H1 (cell line): ENCODE measurements at regions not wholly inside any gene's neighbourhood (a gene's known extent, or its start where the extent isn't known, plus 50 kb on each side); places are given as distances from the start of the nearest gene placed in this dataset.

Source experiments
- CTCF ChIA-PET: fragments of 300-600 bp; sonication (Branson Sonifier 250); formaldehyde crosslinking; loops from one replicate; lab custom pipeline; 2021; ENCODE audit not compliant: partially characterized antibody; lab: Charles Lee
- POLR2A ChIA-PET: fragments of 300-600 bp; sonication (Branson Sonifier 250); formaldehyde crosslinking; loops from one replicate; lab custom pipeline; 2021; ENCODE audit warnings: inconsistent platforms; ENCODE audit not compliant: partially characterized antibody; lab: Charles Lee
- DNase-seq, 2 experiments: peaks; one replicate each; pipeline versions ENCODE4 v3.0.0 to v3.0.0-alpha.2; 2010 to 2022; ENCODE audit warnings: low spot score in 2 of 2, low read depth in 1 of 2, mixed read lengths in 1 of 2
- FAIRE-seq: peaks from 2 replicates; lab custom pipeline; 2011; peaks lifted over from hg19 to GRCh38; lab: Jason Lieb, UNC
- H2AFZ ChIP-seq: 2 replicates; pipeline ENCODE4 v1.8.1; 2012; ENCODE audit warnings: low read length, inconsistent platforms
- H2AK5ac ChIP-seq: 2 replicates; pipeline ENCODE4 v1.6.1; 2013; ENCODE audit warnings: low read depth, low read length
- H2BK120ac ChIP-seq: replicated peaks from 2 replicates; pipeline ENCODE3; 2013; ENCODE audit warnings: low read depth, low read length, inconsistent platforms
- H2BK12ac ChIP-seq: 2 replicates; pipeline ENCODE4 v1.6.1; 2013; ENCODE audit warnings: low read depth, low read length
- H2BK15ac ChIP-seq: 2 replicates; pipeline ENCODE4 v1.6.1; 2013; ENCODE audit warnings: low read length
- H2BK20ac ChIP-seq: 2 replicates; pipeline ENCODE4 v1.6.1; 2013; ENCODE audit warnings: low read length
- H2BK5ac ChIP-seq: 2 replicates; pipeline ENCODE4 v1.6.1; 2013; ENCODE audit warnings: low read depth, low read length
- H3K14ac ChIP-seq: 2 replicates; pipeline ENCODE4 v1.6.1; 2013; ENCODE audit warnings: inconsistent platforms; ENCODE audit not compliant: insufficient read length
- H3K18ac ChIP-seq: 2 replicates; pipeline ENCODE4 v1.6.1; 2013; ENCODE audit warnings: low read length; ENCODE audit errors: extremely low read depth
- H3K23ac ChIP-seq: 2 replicates; pipeline ENCODE4 v1.6.1; 2013; ENCODE audit warnings: inconsistent platforms; ENCODE audit not compliant: insufficient read length
- H3K23me2 ChIP-seq: 2 replicates; pipeline ENCODE4 v1.6.1; 2013; ENCODE audit warnings: low read depth, low read length
- H3K27ac ChIP-seq: 2 replicates; pipeline ENCODE4 v1.6.1; 2011; ENCODE audit warnings: low read depth, low read length, inconsistent platforms
- H3K27me3 ChIP-seq, 4 experiments: replicated peaks in 1 of 4; 1 replicate in 1 of 4; 2 replicates in 3 of 4; pipeline versions ENCODE4 v1.6.1 to v1.8.1; 2011 to 2013; ENCODE audit warnings: low read length in 3 of 4, mild to moderate bottlenecking in 3 of 4, inconsistent platforms in 2 of 4, mixed read lengths in 2 of 4, moderate library complexity in 1 of 4; ENCODE audit not compliant: control insufficient read depth in 3 of 4, insufficient read depth in 3 of 4; ENCODE audit errors: extremely low read depth in 1 of 4
- H3K36me3 ChIP-seq, 4 experiments: 2 replicates each; pipeline versions ENCODE4 v1.6.1 to v1.8.1; 2011 to 2013; ENCODE audit warnings: mild to moderate bottlenecking in 4 of 4, low read length in 3 of 4, moderate library complexity in 2 of 4, control low read depth in 1 of 4, inconsistent platforms in 1 of 4; ENCODE audit not compliant: insufficient read depth in 4 of 4, control insufficient read depth in 2 of 4
- H3K4ac ChIP-seq: replicated peaks from 2 replicates; pipeline ENCODE3; 2013; ENCODE audit warnings: low read length, low read depth, mixed read lengths, inconsistent platforms; ENCODE audit not compliant: insufficient read length
- H3K4me1 ChIP-seq, 4 experiments: replicated peaks in 1 of 4; 1 replicate in 1 of 4; 2 replicates in 3 of 4; pipeline versions ENCODE4 v1.6.1 to v1.8.1; 2011 to 2013; ENCODE audit warnings: low read length in 3 of 4, inconsistent platforms in 2 of 4, mixed read lengths in 1 of 4; ENCODE audit not compliant: insufficient read depth in 4 of 4, control insufficient read depth in 3 of 4
- H3K4me2 ChIP-seq, 2 experiments: 2 replicates each; pipeline versions ENCODE4 v1.6.1 to v1.8.1; 2011 to 2013; ENCODE audit warnings: low read depth in 2 of 2, low read length in 2 of 2, control low read depth in 1 of 2, inconsistent platforms in 1 of 2, mild to moderate bottlenecking in 1 of 2; ENCODE audit not compliant: insufficient read depth in 1 of 2
- H3K4me3 ChIP-seq, 4 experiments: fragments of 200-600, 300-600 bp in 1 of 4; sonication (generic), shearing (Covaris generic), sonication (Bioruptor Twin) in 1 of 4; 2 replicates each; pipeline versions ENCODE4 v1.5.1 to v1.8.1; 2011 to 2016; ENCODE audit warnings: low read length in 4 of 4, low read depth in 3 of 4, control low read depth in 2 of 4, inconsistent platforms in 2 of 4, mild to moderate bottlenecking in 2 of 4, mixed read lengths in 1 of 4, moderate library complexity in 1 of 4; ENCODE audit not compliant: insufficient read depth in 2 of 4; ENCODE audit errors: extremely low read depth in 1 of 4
- H3K56ac ChIP-seq: replicated peaks from 2 replicates; pipeline ENCODE3; 2013; ENCODE audit warnings: low read depth, mild to moderate bottlenecking, mixed read lengths, low read length, inconsistent platforms; ENCODE audit not compliant: insufficient read length
- H3K79me1 ChIP-seq: 2 replicates; pipeline ENCODE4 v1.6.1; 2013; ENCODE audit warnings: low read depth, low read length, control low read depth
- H3K79me2 ChIP-seq, 2 experiments: 2 replicates each; pipeline versions ENCODE4 v1.6.1 to v1.8.1; 2012 to 2013; ENCODE audit warnings: low read length in 2 of 2, mild to moderate bottlenecking in 2 of 2, inconsistent platforms in 1 of 2; ENCODE audit not compliant: insufficient read depth in 2 of 2, control insufficient read depth in 1 of 2
- H3K9ac ChIP-seq, 4 experiments: replicated peaks in 1 of 4; 1 replicate in 1 of 4; 2 replicates in 3 of 4; pipeline versions ENCODE4 v1.6.1 to v1.8.1; 2011 to 2013; ENCODE audit warnings: low read depth in 3 of 4, low read length in 3 of 4, control low read depth in 2 of 4, mild to moderate bottlenecking in 2 of 4, moderate library complexity in 2 of 4, inconsistent platforms in 1 of 4; ENCODE audit errors: extremely low read depth in 1 of 4
- H3K9me3 ChIP-seq, 2 experiments: 2 replicates each; pipeline versions ENCODE4 v1.6.1 to v1.8.1; 2012 to 2013; ENCODE audit warnings: mild to moderate bottlenecking in 2 of 2, moderate library complexity in 2 of 2, control low read depth in 1 of 2, inconsistent platforms in 1 of 2, low read depth in 1 of 2, low read length in 1 of 2, mixed read lengths in 1 of 2; ENCODE audit not compliant: insufficient read depth in 2 of 2
- H4K20me1 ChIP-seq, 2 experiments: replicated peaks in 1 of 2; 2 replicates each; pipeline versions ENCODE3 to v1.8.1; 2011 to 2013; ENCODE audit warnings: inconsistent platforms in 2 of 2, low read length in 2 of 2, mild to moderate bottlenecking in 1 of 2; ENCODE audit not compliant: insufficient read depth in 2 of 2, control insufficient read depth in 1 of 2
- H4K5ac ChIP-seq: 2 replicates; pipeline ENCODE4 v1.6.1; 2013; ENCODE audit warnings: low read length, low read depth, mixed read lengths, inconsistent platforms; ENCODE audit not compliant: insufficient read length
- H4K8ac ChIP-seq: 2 replicates; pipeline ENCODE4 v1.8.0; 2013; ENCODE audit warnings: mild to moderate bottlenecking, moderate library complexity, low read length, inconsistent platforms; ENCODE audit not compliant: insufficient read depth; ENCODE audit errors: extremely low read depth
- H4K91ac ChIP-seq: replicated peaks from 2 replicates; pipeline ENCODE3; 2013; ENCODE audit warnings: low read length, mixed read lengths, inconsistent platforms; ENCODE audit not compliant: insufficient read length
- BCL11A ChIP-seq, 2 experiments: IDR thresholded peaks; one replicate each; pipeline ENCODE4 v1.6.1; 2011; ENCODE audit warnings: low read depth in 2 of 2, low read length in 2 of 2, mild to moderate bottlenecking in 2 of 2
- GABPA ChIP-seq: IDR thresholded peaks from 2 replicates; pipeline ENCODE4 v1.6.1; 2011; ENCODE audit warnings: mild to moderate bottlenecking, low read length, moderate library complexity, borderline replicate concordance; ENCODE audit not compliant: insufficient read depth
- KDM5A ChIP-seq: fragments of 200-600 bp; IDR thresholded peaks from 2 replicates; pipeline ENCODE4 v1.7.1; 2012; ENCODE audit warnings: mild to moderate bottlenecking, low read length, inconsistent platforms, mixed read lengths
- MAFK ChIP-seq: IDR thresholded peaks from 2 replicates; pipeline ENCODE4 v1.6.1; 2012; ENCODE audit warnings: low read depth, mild to moderate bottlenecking, improper control_type of control experiment, low read length
- TBP ChIP-seq: IDR thresholded peaks from 2 replicates; pipeline ENCODE4 v1.6.1; 2011; ENCODE audit warnings: low read depth, low read length, improper control_type of control experiment
- TEAD4 ChIP-seq: IDR thresholded peaks from 2 replicates; pipeline ENCODE4 v1.6.1; 2012; ENCODE audit warnings: low read depth, low read length, inconsistent platforms, mixed read lengths
- WGBS, 2 experiments: shearing (Covaris generic) in 1 of 2; methylation state at CpG; one replicate each; pipeline versions ENCODE4 v1.1.6 to v1.1.7; 2013 to 2015; ENCODE audit warnings: low lambda C conversion rate in 2 of 2, mixed read lengths in 2 of 2, inconsistent platforms in 1 of 2, low coverage in 1 of 2, missing lambda C conversion rate in 1 of 2; ENCODE audit not compliant: insufficient replicate concordance in 2 of 2, insufficient coverage in 1 of 2, insufficient read length in 1 of 2; ENCODE audit errors: extremely low coverage in 1 of 2, missing lambda C conversion rate in 1 of 2; 5-methylcytosine and 5-hydroxymethylcytosine counted together
- TF ChIP-seq, protein P1 (sequence below): IDR thresholded peaks from 2 replicates; pipeline ENCODE4 v1.6.1; 2011; ENCODE audit warnings: low read length, improper control_type of control experiment
- TF ChIP-seq, protein P2 (sequence below): IDR thresholded peaks from 2 replicates; pipeline ENCODE4 v1.6.1; 2012; ENCODE audit warnings: low read length, inconsistent platforms

DNA sequence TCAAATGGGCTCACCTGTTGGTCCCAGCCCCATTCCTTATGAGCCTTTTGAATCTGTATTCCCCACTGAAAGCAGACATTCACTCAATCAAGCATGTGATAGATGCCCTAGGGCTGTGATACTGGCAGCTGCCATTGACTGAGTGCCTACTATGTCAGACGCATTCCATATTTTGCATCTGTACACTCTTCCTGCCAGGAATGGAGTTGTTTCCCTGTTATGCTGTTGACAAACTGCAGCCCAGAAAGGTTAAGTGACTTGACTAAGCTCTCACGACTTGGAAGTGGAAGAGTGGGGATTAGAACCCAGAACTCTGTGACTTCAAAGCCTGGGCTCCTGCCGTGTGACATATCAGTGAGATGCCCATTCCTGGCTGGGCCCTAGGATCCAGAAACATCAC lies 211.4 kb downstream of the RPLP1 start:
- Histone ChIP-seq H3K4ac (no peak overlapping the region), H4K91ac (no peak overlapping the region), H3K27ac (no peak overlapping the region), H3K4me3 (no peak overlapping the region), H3K9ac (no peak overlapping the region), H2AK5ac (no peak overlapping the region), H2BK5ac (no peak overlapping the region), H3K9me3 (no peaks in the 10 kb centered on the region), H3K4me2 (no peak overlapping the region), H3K56ac (no peak overlapping the region), H3K79me1 (no peaks in the 10 kb centered on the region), H2BK12ac (no peak overlapping the region), H2BK20ac (no peak overlapping the region), H2BK15ac (no peak overlapping the region), H3K27me3 (0 out of 7 replicates have a peak, but pooled peaks cover 0 to 2% (median 0%) of the 10 kb centered on the region in 4 experiments), H3K23me2 (no peaks in the 10 kb centered on the region), H3K36me3 (no peaks in the 10 kb centered on the region), H2BK120ac (no peak overlapping the region), H4K20me1 (no peaks in the 10 kb centered on the region), H3K14ac (no peak overlapping the region), H3K18ac (no peak overlapping the region), H3K79me2 (no peaks in the 10 kb centered on the region), H3K4me1 (peaks cover 0 to 12% (median 6%) of the 10 kb centered on the region in 4 experiments; a peak in 5 of 7 replicates)
- FAIRE-seq = no peak
- ChIA-PET CTCF (interaction anchor here (0.6 to 0.8 kb wide), 3 partner anchors 10 to 161 kb away, joined by 3 to 4 read pairs (median 3); no protein-coding TSS in a partner anchor), POLR2A (no interaction called here)
- 92% methylated on average over 3 of the region's 3 CpGs; no CpG with 5 or more reads in 1 of the 2 experiments for WGBS, 2 experiments
- no peak for DNase-seq
- TF ChIP-seq KDM5A (no peak), TBP (no peak), GABPA (no peak), MAFK (no peak), BCL11A (IDR thresholded peaks at IDR 0.05; ENCODE audit: low read depth in 2 of 2, low read length in 2 of 2) (no peak), TEAD4 (no peak)
- TF ChIP-seq, protein P1, sequence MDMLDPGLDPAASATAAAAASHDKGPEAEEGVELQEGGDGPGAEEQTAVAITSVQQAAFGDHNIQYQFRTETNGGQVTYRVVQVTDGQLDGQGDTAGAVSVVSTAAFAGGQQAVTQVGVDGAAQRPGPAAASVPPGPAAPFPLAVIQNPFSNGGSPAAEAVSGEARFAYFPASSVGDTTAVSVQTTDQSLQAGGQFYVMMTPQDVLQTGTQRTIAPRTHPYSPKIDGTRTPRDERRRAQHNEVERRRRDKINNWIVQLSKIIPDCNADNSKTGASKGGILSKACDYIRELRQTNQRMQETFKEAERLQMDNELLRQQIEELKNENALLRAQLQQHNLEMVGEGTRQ = no peak
- TF ChIP-seq, protein P2, sequence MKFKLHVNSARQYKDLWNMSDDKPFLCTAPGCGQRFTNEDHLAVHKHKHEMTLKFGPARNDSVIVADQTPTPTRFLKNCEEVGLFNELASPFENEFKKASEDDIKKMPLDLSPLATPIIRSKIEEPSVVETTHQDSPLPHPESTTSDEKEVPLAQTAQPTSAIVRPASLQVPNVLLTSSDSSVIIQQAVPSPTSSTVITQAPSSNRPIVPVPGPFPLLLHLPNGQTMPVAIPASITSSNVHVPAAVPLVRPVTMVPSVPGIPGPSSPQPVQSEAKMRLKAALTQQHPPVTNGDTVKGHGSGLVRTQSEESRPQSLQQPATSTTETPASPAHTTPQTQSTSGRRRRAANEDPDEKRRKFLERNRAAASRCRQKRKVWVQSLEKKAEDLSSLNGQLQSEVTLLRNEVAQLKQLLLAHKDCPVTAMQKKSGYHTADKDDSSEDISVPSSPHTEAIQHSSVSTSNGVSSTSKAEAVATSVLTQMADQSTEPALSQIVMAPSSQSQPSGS = no peak
- TF ChIP-seq, all 59 proteins: peak for 0
- Histone ChIP-seq H2AFZ (no peak overlapping the region), H3K23ac (no peak overlapping the region), H4K5ac (no peak overlapping the region), H4K8ac (no peak overlapping the region)
